ENCODE measurements at regions not wholly inside any gene's neighbourhood (a gene's known extent, or its start where the extent isn't known, plus 50 kb on each side); places are given as distances from the start of the nearest gene placed in this dataset.

DNA sequence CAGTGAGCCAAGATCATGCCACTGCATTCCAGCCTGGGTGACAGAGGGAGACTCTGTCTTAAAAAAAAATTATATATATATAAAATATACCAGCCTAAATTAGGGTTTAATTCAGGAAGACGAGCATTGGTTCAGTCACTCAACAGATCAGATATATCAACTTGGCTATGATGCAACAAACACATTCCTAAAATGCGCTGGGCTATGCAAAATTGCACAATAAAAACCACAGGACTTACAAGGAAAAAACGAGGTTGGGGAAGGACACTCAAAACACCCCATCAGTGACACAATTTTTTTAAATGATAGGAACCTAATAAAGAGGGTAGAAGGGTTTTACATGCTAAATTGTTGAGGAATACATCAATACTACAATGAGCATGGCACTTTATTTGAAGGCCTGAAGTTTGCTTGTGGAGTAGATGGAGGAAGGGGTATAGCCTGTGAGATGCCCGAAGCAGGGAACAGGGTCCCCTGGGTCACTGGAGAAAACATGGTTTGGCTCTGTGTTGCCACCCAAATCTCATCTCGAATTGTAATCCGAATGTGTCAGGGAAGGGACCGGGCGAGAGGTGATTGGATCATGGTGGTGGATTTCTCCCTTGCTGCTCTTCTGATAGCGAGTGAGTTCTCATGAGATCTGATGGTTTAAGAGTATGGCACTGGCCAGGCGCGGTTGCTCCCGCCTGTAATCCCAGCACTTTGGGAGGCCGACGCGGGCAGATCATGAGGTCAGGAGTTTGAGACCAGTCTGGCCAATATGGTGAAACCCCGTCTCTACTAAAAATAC lies 71.2 kb downstream of the TNFAIP2 start:
- Histone ChIP-seq H3K27me3 (ENCODE audit: control insufficient read depth in 1 of 2, insufficient read depth in 2 of 2, low read length in 2 of 2) (no peaks in the 10 kb centered on the region), H3K9ac (ENCODE audit: low read depth in 1 of 2, low read length in 2 of 2) (no peak overlapping the region), H3K27ac (ENCODE audit: low read depth, low read length) (no peak overlapping the region)

DNA sequence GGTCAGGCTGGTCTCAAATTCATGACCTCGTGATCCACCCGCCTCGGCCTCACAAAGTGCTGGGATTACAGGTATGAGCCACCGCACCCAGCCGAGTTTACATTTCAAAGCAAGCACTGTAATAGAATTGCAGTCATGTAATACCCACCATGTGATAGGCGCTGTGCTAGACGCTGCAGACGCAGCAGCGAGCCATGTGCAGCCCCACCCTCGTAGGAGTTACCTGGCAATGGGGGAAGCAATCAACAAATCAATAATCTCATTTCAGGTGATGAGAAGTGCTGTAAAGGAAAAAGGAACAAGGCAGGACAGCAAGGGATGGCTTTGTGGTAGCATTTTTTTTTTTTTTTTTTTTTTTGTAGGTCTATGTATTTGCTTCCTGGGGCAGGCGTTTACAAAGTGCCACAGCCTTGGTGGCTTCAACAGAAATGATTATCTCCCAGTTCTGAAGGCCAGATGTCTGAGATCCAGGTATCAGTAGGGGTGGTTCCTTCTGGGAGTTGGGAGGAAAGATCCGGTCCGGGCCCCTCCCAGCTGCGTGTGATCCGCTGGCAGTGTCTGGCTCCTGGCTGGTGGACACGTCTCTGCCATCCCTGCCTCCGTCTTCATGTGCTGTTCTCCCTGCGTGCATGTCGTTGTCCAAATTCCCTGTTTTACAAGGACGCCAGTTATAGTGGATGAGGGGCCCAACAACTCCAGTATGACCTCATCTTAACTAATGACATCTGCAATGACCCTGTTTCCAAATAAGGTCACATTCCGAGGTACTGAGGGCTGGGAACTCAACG lies 72.8 kb downstream of the TNFAIP2 start:
- H3K4me3 ChIP-seq (ENCODE audit: low read depth in 1 of 2, low read length in 2 of 2), result no peak overlapping the region
- peaks cover 0 to 5% of the 10 kb centered on the region in 2 donors for H3K4me1 ChIP-seq (ENCODE audit: control insufficient read depth in 1 of 2, insufficient read depth in 2 of 2, low read length in 2 of 2)
- no peaks in the 10 kb centered on the region for H3K9me3 ChIP-seq (ENCODE audit: control insufficient read depth in 1 of 2, low read length in 2 of 2)
- no peaks in the 10 kb centered on the region for H3K27me3 ChIP-seq (ENCODE audit: control insufficient read depth in 1 of 2, insufficient read depth in 2 of 2, low read length in 2 of 2)
- H3K27ac ChIP-seq (ENCODE audit: low read depth, low read length), result no peak overlapping the region
- no peaks in the 10 kb centered on the region for H3K36me3 ChIP-seq (ENCODE audit: control insufficient read depth in 1 of 2, insufficient read depth in 2 of 2, low read length in 2 of 2)
- no peak overlapping the region for H3K9ac ChIP-seq (ENCODE audit: low read depth in 1 of 2, low read length in 2 of 2)

More for the DNA sequence above, 71.2 kb downstream of the TNFAIP2 start:
- H3K9me3 ChIP-seq (ENCODE audit: control insufficient read depth in 1 of 2, low read length in 2 of 2), result no peaks in the 10 kb centered on the region
- peaks cover 0 to 5% of the 10 kb centered on the region in 2 donors for H3K4me1 ChIP-seq (ENCODE audit: control insufficient read depth in 1 of 2, insufficient read depth in 2 of 2, low read length in 2 of 2)
- no peak overlapping the region for H3K4me3 ChIP-seq (ENCODE audit: low read depth in 1 of 2, low read length in 2 of 2)
- no peaks in the 10 kb centered on the region for H3K36me3 ChIP-seq (ENCODE audit: control insufficient read depth in 1 of 2, insufficient read depth in 2 of 2, low read length in 2 of 2)

DNA sequence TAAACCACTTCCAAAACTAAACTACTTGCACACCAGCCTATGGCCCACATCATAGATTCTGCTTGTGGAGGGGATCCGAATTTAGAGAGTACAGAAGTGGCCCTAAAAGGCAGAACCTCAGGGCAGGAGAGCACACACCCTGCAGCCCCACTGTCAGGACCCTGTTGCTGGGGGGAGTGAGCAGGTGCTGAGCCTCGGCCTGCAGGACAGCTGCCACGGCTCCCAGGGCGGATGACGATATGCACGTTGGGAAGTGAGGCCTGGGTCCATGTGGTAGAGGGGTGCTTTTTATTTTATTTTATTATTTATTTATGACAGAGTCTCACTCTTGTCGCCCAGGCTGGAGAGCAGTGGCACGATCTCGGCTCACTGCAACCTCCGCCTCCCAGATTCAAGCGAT lies 73.5 kb downstream of the TNFAIP2 start:
- peaks cover 0 to 5% of the 10 kb centered on the region in 2 donors for H3K4me1 ChIP-seq (ENCODE audit: control insufficient read depth in 1 of 2, insufficient read depth in 2 of 2, low read length in 2 of 2)
- H3K9ac ChIP-seq (ENCODE audit: low read depth in 1 of 2, low read length in 2 of 2), result no peak overlapping the region
- no peaks in the 10 kb centered on the region for H3K27me3 ChIP-seq (ENCODE audit: control insufficient read depth in 1 of 2, insufficient read depth in 2 of 2, low read length in 2 of 2)
- H3K27ac ChIP-seq (ENCODE audit: low read depth, low read length), result no peak overlapping the region
- H3K4me3 ChIP-seq (ENCODE audit: low read depth in 1 of 2, low read length in 2 of 2), result no peak overlapping the region
- H3K9me3 ChIP-seq (ENCODE audit: control insufficient read depth in 1 of 2, low read length in 2 of 2), result no peaks in the 10 kb centered on the region
- no peaks in the 10 kb centered on the region for H3K36me3 ChIP-seq (ENCODE audit: control insufficient read depth in 1 of 2, insufficient read depth in 2 of 2, low read length in 2 of 2)

DNA sequence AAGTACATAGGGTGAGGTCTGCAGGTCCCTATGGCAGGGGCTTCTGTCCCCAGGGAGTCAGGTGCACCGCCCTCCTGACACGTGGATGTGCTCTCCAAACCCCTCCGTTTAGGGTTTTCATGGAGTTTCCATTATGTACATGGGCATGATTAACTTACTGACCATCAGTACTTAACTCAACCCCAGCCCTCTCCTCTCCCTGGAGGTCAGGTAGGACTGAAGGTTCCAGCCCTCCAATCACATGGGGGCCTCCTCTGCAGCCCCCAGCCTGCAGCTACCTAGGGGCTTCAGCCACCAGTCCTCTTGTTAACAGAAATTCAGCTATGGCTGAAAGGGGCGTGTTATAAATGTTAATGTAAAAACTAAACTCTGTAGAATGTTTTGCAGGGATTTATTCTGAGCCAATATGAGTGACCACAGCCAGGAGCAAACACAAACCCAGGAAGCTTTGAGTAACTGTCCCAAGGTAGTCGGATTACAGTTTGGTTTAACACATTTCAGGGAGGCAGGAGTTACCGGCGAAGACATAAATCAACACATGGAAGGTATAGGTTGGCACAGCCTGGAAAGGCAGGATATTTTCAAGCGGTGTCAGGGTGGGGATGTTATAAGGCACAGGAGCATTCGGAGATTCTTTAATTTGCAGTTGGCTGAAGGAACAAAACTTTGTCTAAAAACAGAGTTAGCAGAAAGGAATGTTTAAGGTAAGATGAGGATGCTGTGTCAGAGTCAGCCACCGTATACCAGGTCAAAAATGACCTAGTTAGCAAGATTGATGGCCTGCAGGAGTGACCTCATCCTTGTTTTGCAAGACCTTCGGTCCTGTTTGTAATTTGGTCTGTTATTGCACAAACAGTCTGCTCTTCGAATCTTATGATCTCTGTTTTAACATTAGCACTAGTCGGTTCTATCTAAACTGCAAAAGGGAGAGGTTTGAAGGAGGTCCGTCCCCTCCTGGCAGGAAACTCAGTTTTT lies 75.2 kb downstream of the TNFAIP2 start:
- H3K4me3 ChIP-seq (ENCODE audit: low read depth in 1 of 2, low read length in 2 of 2), result no peak overlapping the region
- H3K27me3 ChIP-seq (ENCODE audit: control insufficient read depth in 1 of 2, insufficient read depth in 2 of 2, low read length in 2 of 2), result no peaks in the 10 kb centered on the region
- H3K27ac ChIP-seq (ENCODE audit: low read depth, low read length), result no peak overlapping the region
- H3K4me1 ChIP-seq (ENCODE audit: control insufficient read depth in 1 of 2, insufficient read depth in 2 of 2, low read length in 2 of 2), result no peaks in the 10 kb centered on the region
- peaks cover 6% of the 10 kb centered on the region in 2 donors for H3K9me3 ChIP-seq (ENCODE audit: control insufficient read depth in 1 of 2, low read length in 2 of 2)
- no peaks in the 10 kb centered on the region for H3K36me3 ChIP-seq (ENCODE audit: control insufficient read depth in 1 of 2, insufficient read depth in 2 of 2, low read length in 2 of 2)
- H3K9ac ChIP-seq (ENCODE audit: low read depth in 1 of 2, low read length in 2 of 2), result no peak overlapping the region

DNA sequence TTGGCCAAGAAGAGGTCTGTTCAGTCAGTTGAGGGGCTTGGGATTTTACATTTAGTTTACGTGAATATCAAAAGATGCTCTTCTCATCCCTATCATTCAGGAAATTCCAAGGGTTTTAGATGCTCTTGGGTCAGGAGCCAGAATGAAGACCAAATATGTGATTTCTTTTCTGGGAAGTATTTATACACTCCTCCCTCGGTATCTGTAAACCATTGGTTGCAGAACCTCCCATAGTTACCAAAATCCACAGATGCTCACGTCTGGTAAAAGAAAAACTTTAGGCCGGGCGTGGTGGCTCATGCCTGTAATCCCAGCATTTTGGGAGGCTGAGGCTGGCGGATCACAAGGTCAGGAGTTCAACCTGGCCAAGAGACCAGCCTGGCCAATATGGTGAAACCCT lies 75.9 kb downstream of the TNFAIP2 start:
- no peak overlapping the region for H3K27ac ChIP-seq (ENCODE audit: low read depth, low read length)
- peaks cover 6 to 10% of the 10 kb centered on the region in 2 donors for H3K9me3 ChIP-seq (ENCODE audit: control insufficient read depth in 1 of 2, low read length in 2 of 2)
- no peaks in the 10 kb centered on the region for H3K36me3 ChIP-seq (ENCODE audit: control insufficient read depth in 1 of 2, insufficient read depth in 2 of 2, low read length in 2 of 2)
- no peaks in the 10 kb centered on the region for H3K4me1 ChIP-seq (ENCODE audit: control insufficient read depth in 1 of 2, insufficient read depth in 2 of 2, low read length in 2 of 2)
- no peaks in the 10 kb centered on the region for H3K27me3 ChIP-seq (ENCODE audit: control insufficient read depth in 1 of 2, insufficient read depth in 2 of 2, low read length in 2 of 2)
- no peak overlapping the region for H3K9ac ChIP-seq (ENCODE audit: low read depth in 1 of 2, low read length in 2 of 2)
- no peak overlapping the region for H3K4me3 ChIP-seq (ENCODE audit: low read depth in 1 of 2, low read length in 2 of 2)

DNA sequence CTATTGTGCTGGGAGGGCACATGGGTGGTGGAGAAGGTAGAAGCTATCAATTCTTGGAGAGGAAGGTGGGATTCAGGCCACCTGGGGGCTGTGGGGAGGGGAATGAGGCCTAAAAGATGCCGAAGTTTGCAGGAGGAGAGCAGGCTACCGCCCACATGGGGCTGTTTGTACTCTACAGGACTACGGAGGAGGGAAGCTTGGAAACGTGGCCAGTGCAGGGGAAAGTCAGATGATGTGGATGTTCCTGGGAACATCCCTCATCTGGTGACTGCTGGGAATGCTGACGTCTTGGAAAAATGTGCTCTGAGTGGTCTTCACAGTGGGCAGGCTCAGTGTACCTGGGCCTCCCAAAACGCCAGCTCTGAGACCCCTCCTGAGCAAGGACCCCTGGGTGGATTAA lies 78.5 kb downstream of the TNFAIP2 start:
- H3K27me3 ChIP-seq (ENCODE audit: control insufficient read depth in 1 of 2, insufficient read depth in 2 of 2, low read length in 2 of 2), result no peaks in the 10 kb centered on the region
- H3K36me3 ChIP-seq (ENCODE audit: control insufficient read depth in 1 of 2, insufficient read depth in 2 of 2, low read length in 2 of 2), result no peaks in the 10 kb centered on the region
- no peak overlapping the region for H3K4me3 ChIP-seq (ENCODE audit: low read depth in 1 of 2, low read length in 2 of 2)
- H3K9ac ChIP-seq (ENCODE audit: low read depth in 1 of 2, low read length in 2 of 2), result no peak overlapping the region
- peaks cover 11 to 28% of the 10 kb centered on the region in 2 donors for H3K9me3 ChIP-seq (ENCODE audit: control insufficient read depth in 1 of 2, low read length in 2 of 2)
- peaks cover 0 to 4% of the 10 kb centered on the region in 2 donors for H3K4me1 ChIP-seq (ENCODE audit: control insufficient read depth in 1 of 2, insufficient read depth in 2 of 2, low read length in 2 of 2)
- no peak overlapping the region for H3K27ac ChIP-seq (ENCODE audit: low read depth, low read length)

DNA sequence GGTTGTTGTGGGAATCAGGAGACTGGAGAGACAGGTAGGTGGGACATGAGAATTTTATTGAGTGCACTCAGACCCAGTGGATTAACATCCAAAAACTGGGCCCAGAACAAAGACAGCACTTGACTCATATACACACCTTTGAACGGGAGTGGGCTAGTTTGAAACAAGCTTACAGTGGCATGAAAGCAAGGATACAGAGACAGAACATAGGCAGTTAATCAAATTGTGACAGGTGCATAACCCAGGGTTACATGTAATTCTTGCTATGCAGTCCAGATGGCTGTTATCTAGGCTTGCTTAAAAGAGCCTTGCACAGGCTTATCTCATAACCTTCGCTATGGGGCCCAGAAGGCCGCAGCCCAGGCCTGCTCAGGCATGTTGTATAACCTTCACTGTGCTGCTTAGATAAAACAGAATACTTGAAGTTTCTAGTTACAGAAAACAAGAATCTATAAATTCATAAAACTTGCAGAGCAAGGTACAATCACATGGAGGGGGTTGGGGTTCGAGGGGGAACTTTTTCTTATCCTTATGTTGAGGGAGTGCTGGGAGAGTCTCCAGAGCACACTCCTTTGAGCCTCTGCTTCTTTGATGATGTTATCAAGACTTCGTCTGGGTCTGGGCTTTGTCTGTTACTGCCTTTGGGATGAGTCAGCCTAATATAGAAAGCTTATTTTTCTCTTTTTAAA lies 81.7 kb downstream of the TNFAIP2 start:
- H3K9ac ChIP-seq (ENCODE audit: low read depth in 1 of 2, low read length in 2 of 2), result no peak overlapping the region
- peaks cover 0 to 4% of the 10 kb centered on the region in 2 donors for H3K4me1 ChIP-seq (ENCODE audit: control insufficient read depth in 1 of 2, insufficient read depth in 2 of 2, low read length in 2 of 2)
- H3K36me3 ChIP-seq (ENCODE audit: control insufficient read depth in 1 of 2, insufficient read depth in 2 of 2, low read length in 2 of 2), result no peaks in the 10 kb centered on the region
- no peak overlapping the region for H3K4me3 ChIP-seq (ENCODE audit: low read depth in 1 of 2, low read length in 2 of 2)
- peaks cover 11 to 28% of the 10 kb centered on the region in 2 donors for H3K9me3 ChIP-seq (ENCODE audit: control insufficient read depth in 1 of 2, low read length in 2 of 2)
- no peak overlapping the region for H3K27ac ChIP-seq (ENCODE audit: low read depth, low read length)
- no peaks in the 10 kb centered on the region for H3K27me3 ChIP-seq (ENCODE audit: control insufficient read depth in 1 of 2, insufficient read depth in 2 of 2, low read length in 2 of 2)

DNA sequence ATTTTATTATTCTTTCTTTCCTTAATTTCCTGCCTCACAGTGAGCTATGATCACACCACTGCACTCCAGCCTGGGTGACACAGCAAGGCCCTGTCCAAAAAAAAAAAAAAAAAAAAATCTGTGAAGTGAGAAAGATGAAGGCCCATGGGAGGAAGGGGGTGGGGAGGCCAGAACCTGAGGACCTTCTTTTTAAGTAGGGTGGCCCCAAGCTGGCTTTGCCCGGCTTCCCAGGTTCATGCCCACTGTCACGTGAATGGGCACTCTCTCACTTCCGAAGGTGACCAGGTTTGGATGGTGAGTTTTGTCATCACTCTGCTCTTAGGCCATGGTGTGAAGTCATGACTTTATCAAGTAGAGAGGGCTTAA lies 82.3 kb downstream of the TNFAIP2 start:
- no peak overlapping the region for H3K27ac ChIP-seq (ENCODE audit: low read depth, low read length)
- no peak overlapping the region for H3K4me3 ChIP-seq (ENCODE audit: low read depth in 1 of 2, low read length in 2 of 2)
- H3K9me3 ChIP-seq (ENCODE audit: control insufficient read depth in 1 of 2, low read length in 2 of 2), result peaks cover 11 to 28% of the 10 kb centered on the region in 2 donors
- no peaks in the 10 kb centered on the region for H3K36me3 ChIP-seq (ENCODE audit: control insufficient read depth in 1 of 2, insufficient read depth in 2 of 2, low read length in 2 of 2)
- H3K4me1 ChIP-seq (ENCODE audit: control insufficient read depth in 1 of 2, insufficient read depth in 2 of 2, low read length in 2 of 2), result peaks cover 0 to 4% of the 10 kb centered on the region in 2 donors
- H3K27me3 ChIP-seq (ENCODE audit: control insufficient read depth in 1 of 2, insufficient read depth in 2 of 2, low read length in 2 of 2), result no peaks in the 10 kb centered on the region
- no peak overlapping the region for H3K9ac ChIP-seq (ENCODE audit: low read depth in 1 of 2, low read length in 2 of 2)

DNA sequence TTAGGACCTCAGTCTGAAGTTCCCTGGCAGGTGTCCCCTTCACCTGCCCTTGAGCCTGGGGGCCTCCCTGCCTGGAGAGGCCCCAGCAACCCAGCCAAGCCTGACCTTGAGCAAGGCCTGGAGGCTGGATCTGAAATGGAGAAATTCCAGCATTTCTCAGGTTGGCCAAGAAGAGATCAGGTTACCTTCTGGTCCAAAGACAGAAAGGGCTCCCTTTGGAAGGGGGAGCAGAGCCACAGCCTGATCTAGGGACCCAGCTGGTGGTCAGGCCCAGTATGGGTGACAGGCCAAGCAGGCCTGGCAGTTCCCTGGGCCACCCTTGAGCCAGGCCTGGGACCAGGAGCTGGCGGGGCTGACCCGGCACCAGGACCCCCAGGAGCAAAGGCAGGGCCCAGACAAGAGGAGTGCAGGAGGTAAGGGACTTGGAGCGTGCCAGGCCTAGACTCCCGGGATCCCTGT lies 82.8 kb downstream of the TNFAIP2 start:
- Histone ChIP-seq H3K36me3 (ENCODE audit: control insufficient read depth in 1 of 2, insufficient read depth in 2 of 2, low read length in 2 of 2) (no peaks in the 10 kb centered on the region), H3K4me1 (ENCODE audit: control insufficient read depth in 1 of 2, insufficient read depth in 2 of 2, low read length in 2 of 2) (peaks cover 0 to 4% of the 10 kb centered on the region in 2 donors), H3K9ac (ENCODE audit: low read depth in 1 of 2, low read length in 2 of 2) (peak overlapping the region; percentile 1 to 45), H3K27ac (ENCODE audit: low read depth, low read length) (peak overlapping the region; percentile 68), H3K4me3 (ENCODE audit: low read depth in 1 of 2, low read length in 2 of 2) (peak overlapping the region in 1 of 2 donors; percentile 25), H3K27me3 (ENCODE audit: control insufficient read depth in 1 of 2, insufficient read depth in 2 of 2, low read length in 2 of 2) (no peaks in the 10 kb centered on the region), H3K9me3 (ENCODE audit: control insufficient read depth in 1 of 2, low read length in 2 of 2) (peaks cover 11 to 28% of the 10 kb centered on the region in 2 donors)

Measured in duodenal mucosa (tissue), 2 donors.